ENCODE measurements at regions not wholly inside any gene's neighbourhood (a gene's known extent, or its start where the extent isn't known, plus 50 kb on each side); places are given as distances from the start of the nearest gene placed in this dataset.
"Not testable (repeated sequence)": the region's sequence is repeated elsewhere in the genome, so short reads cannot be mapped to it uniquely, and the experiment has no call there.

GRCh38 chr6:9126034-9126433 is 690.7 kb upstream of the SLC35B3 start:
- not testable (repeated sequence) for DNase-seq (ENCODE audit: low spot score)

- DNase-seq (ENCODE audit: low spot score): no peak
Measured at GRCh38 chr6:9121549-9121948, 686.2 kb upstream of the SLC35B3 start.

- no peak for DNase-seq (ENCODE audit: low spot score)
Measured at GRCh38 chr6:9116026-9116425, 680.7 kb upstream of the SLC35B3 start.

- no peak for DNase-seq (ENCODE audit: low spot score)
Measured at GRCh38 chr6:9112544-9112943, 677.2 kb upstream of the SLC35B3 start.

GRCh38 chr6:9103876-9104521 is 668.7 kb upstream of the SLC35B3 start:
- DNase-seq (ENCODE audit: low spot score): no peak

- no peak for DNase-seq (ENCODE audit: low spot score)
Measured at GRCh38 chr6:9101920-9102319, 666.6 kb upstream of the SLC35B3 start.

- no peak for DNase-seq (ENCODE audit: low spot score)
Measured at GRCh38 chr6:9100869-9101580, 665.7 kb upstream of the SLC35B3 start.

- no peak for DNase-seq (ENCODE audit: low spot score)
Measured at GRCh38 chr6:9095729-9096128, 660.4 kb upstream of the SLC35B3 start.

- DNase-seq (ENCODE audit: low spot score): no peak
Measured at GRCh38 chr6:9095137-9095536, 659.8 kb upstream of the SLC35B3 start.

- no peak for DNase-seq (ENCODE audit: low spot score)
Measured at GRCh38 chr6:9089724-9090123, 654.4 kb upstream of the SLC35B3 start.

GRCh38 chr6:9087470-9087869 is 652.1 kb upstream of the SLC35B3 start:
- DNase-seq (ENCODE audit: low spot score): no peak

GRCh38 chr6:9086331-9086730 is 651.0 kb upstream of the SLC35B3 start:
- no peak for DNase-seq (ENCODE audit: low spot score)

- no peak for DNase-seq (ENCODE audit: low spot score)
Measured at GRCh38 chr6:9085709-9086070, 650.3 kb upstream of the SLC35B3 start.

GRCh38 chr6:9085054-9085708 is 649.8 kb upstream of the SLC35B3 start:
- DNase-seq (ENCODE audit: low spot score): no peak

- no peak for DNase-seq (ENCODE audit: low spot score)
Measured at GRCh38 chr6:9083108-9083507, 647.8 kb upstream of the SLC35B3 start.

GRCh38 chr6:9066726-9067125 is 631.4 kb upstream of the SLC35B3 start:
- no peak for DNase-seq (ENCODE audit: low spot score)

GRCh38 chr6:9064156-9064555 is 628.8 kb upstream of the SLC35B3 start:
- DNase-seq (ENCODE audit: low spot score): peak; percentile 10

- DNase-seq (ENCODE audit: low spot score): no peak
Measured at GRCh38 chr6:9062596-9062995, 627.3 kb upstream of the SLC35B3 start.

GRCh38 chr6:9057937-9058336 is 622.6 kb upstream of the SLC35B3 start:
- no peak for DNase-seq (ENCODE audit: low spot score)

GRCh38 chr6:9056556-9056955 is 621.2 kb upstream of the SLC35B3 start:
- DNase-seq (ENCODE audit: low spot score): no peak

GRCh38 chr6:9044426-9044825 is 609.1 kb upstream of the SLC35B3 start:
- DNase-seq (ENCODE audit: low spot score): no peak

GRCh38 chr6:9040718-9041117 is 605.4 kb upstream of the SLC35B3 start:
- no peak for DNase-seq (ENCODE audit: low spot score)

- DNase-seq (ENCODE audit: low spot score): no peak
Measured at GRCh38 chr6:9039258-9039657, 603.9 kb upstream of the SLC35B3 start.
